K562 (cell line): ENCODE measurements at regions not wholly inside any gene's neighbourhood (a gene's known extent, or its start where the extent isn't known, plus 50 kb on each side); places are given as distances from the start of the nearest gene placed in this dataset.

Experiments
- ATAC-seq: fragments of 200-7000 bp; cut with Tn5 transposase; 3 replicates; pipeline ENCODE4 v1.9.1; 2020; ENCODE audit warnings: moderate library complexity
- BruUV-seq: library from RNA; stranded (reverse); fragments of 400-500 nt; replicated peaks from 2 replicates; lab custom pipeline; 2021; lab: Mats Ljungman, UMichigan
- CTCF ChIA-PET: fragments of 300-600 bp; formaldehyde crosslinking; extraction: SDS; loops from one replicate; lab custom pipeline; 2021; ENCODE audit warnings: low intra/inter-chr PET ratio; lab: Yijun Ruan, JAX
- POLR2A ChIA-PET: fragments of 300-600, 350-650 bp; sonication (Branson Sonifier 250); formaldehyde crosslinking; extraction: SDS; loops from one replicate; lab custom pipeline; 2021; ENCODE audit warnings: antibody characterized with exemption, inconsistent platforms; lab: Yijun Ruan, JAX
- DNase-seq, 4 experiments: peaks; one replicate each; pipeline versions ENCODE4 v3.0.0 to v3.0.0-alpha.2; 2011 to 2018; ENCODE audit warnings: low spot score in 3 of 4, mixed read lengths in 3 of 4; ENCODE audit errors: extremely low read depth in 1 of 4
- FAIRE-seq: peaks from 2 replicates; lab custom pipeline; 2011; peaks lifted over from hg19 to GRCh38; lab: Jason Lieb, UNC
- H2AFZ ChIP-seq: 2 replicates; pipeline ENCODE4 v1.6.0; 2011; ENCODE audit warnings: low read depth, low read length, control low read depth, inconsistent platforms
- H3K27ac ChIP-seq: fragments of 200-600 bp; 3 replicates; pipeline ENCODE4 v1.8.0; 2011; ENCODE audit warnings: low read depth, mild to moderate bottlenecking, control low read depth, inconsistent platforms, low read length, moderate library complexity, mixed read lengths; ENCODE audit errors: extremely low read depth
- H3K27me3 ChIP-seq, 2 experiments: fragments of 300-600 bp in 1 of 2; 2 replicates in 1 of 2; 3 replicates in 1 of 2; pipeline versions ENCODE4 v1.6.0 to v1.8.0; 2011; ENCODE audit warnings: inconsistent platforms in 2 of 2, low read length in 2 of 2, mild to moderate bottlenecking in 1 of 2, mixed read lengths in 1 of 2, moderate library complexity in 1 of 2; ENCODE audit not compliant: control insufficient read depth in 2 of 2, insufficient read depth in 2 of 2
- H3K36me3 ChIP-seq: fragments of 300-600 bp; 3 replicates; pipeline ENCODE4 v1.8.0; 2011; ENCODE audit warnings: mild to moderate bottlenecking, low read length, inconsistent platforms; ENCODE audit not compliant: control insufficient read depth, insufficient read depth
- H3K4me1 ChIP-seq, 2 experiments: fragments of 200-600 bp in 1 of 2; replicated peaks in 1 of 2; 2 replicates in 1 of 2; 3 replicates in 1 of 2; pipeline versions ENCODE4 v1.5.1 to v1.8.0; 2011; ENCODE audit warnings: inconsistent platforms in 2 of 2, low read length in 2 of 2, mild to moderate bottlenecking in 1 of 2, mixed read lengths in 1 of 2, moderate library complexity in 1 of 2; ENCODE audit not compliant: control insufficient read depth in 2 of 2, insufficient read depth in 2 of 2
- H3K4me2 ChIP-seq: 2 replicates; pipeline ENCODE4 v1.6.1; 2011; ENCODE audit warnings: low read length, control low read depth, inconsistent platforms, mixed read lengths; ENCODE audit not compliant: insufficient read depth
- H3K4me3 ChIP-seq: fragments of 200-600 bp; sonication (generic), shearing (Covaris generic); 2 replicates; pipeline ENCODE4 v1.5.1; 2016; ENCODE audit warnings: control low read depth, inconsistent platforms
- H3K79me2 ChIP-seq: fragments of 200-600 bp; 3 replicates; pipeline ENCODE4 v1.8.0; 2011; ENCODE audit warnings: low read length, inconsistent platforms; ENCODE audit not compliant: control insufficient read depth, insufficient read depth
- H3K9ac ChIP-seq, 2 experiments: 2 replicates each; pipeline versions ENCODE4 v1.6.0 to v1.6.1; 2011; ENCODE audit warnings: low read depth in 2 of 2, low read length in 2 of 2, control low read depth in 1 of 2, inconsistent platforms in 1 of 2, mild to moderate bottlenecking in 1 of 2, mixed read lengths in 1 of 2; ENCODE audit not compliant: insufficient read depth in 1 of 2
- H3K9me1 ChIP-seq: one replicate; pipeline ENCODE4 v1.6.0; 2011; ENCODE audit warnings: inconsistent platforms, mild to moderate bottlenecking, low read length, moderate library complexity; ENCODE audit not compliant: control insufficient read depth, insufficient read depth
- H3K9me3 ChIP-seq: replicated peaks from 2 replicates; pipeline ENCODE4 v1.5.1; 2011; ENCODE audit warnings: low read depth, low read length, inconsistent platforms; ENCODE audit not compliant: control insufficient read depth, insufficient read depth
- H4K20me1 ChIP-seq: replicated peaks from 2 replicates; pipeline ENCODE4 v1.6.1; 2011; ENCODE audit warnings: low read length, inconsistent platforms, mixed read lengths; ENCODE audit not compliant: control insufficient read depth, insufficient read depth
- GTF2A2 ChIP-seq: IDR thresholded peaks from 2 replicates; pipeline ENCODE4 v1.6.1; 2016; ENCODE audit warnings: mild to moderate bottlenecking, missing genetic modification characterization, missing compliant biosample characterization
- IRF9 ChIP-seq: fragments of 450-650 bp; IDR thresholded peaks from 2 replicates; pipeline ENCODE4 v1.6.1; 2016; ENCODE audit warnings: missing biosample characterization, missing genetic modification characterization
- NFIX ChIP-seq: fragments of 250-450 bp; sonication (Bioruptor Pico); IDR thresholded peaks from 2 replicates; pipeline ENCODE4 v1.4.0; 2020; ENCODE audit warnings: low read depth, mild to moderate bottlenecking, moderate library complexity
- PRDM10 ChIP-seq: fragments of 450-650 bp; IDR thresholded peaks from 2 replicates; pipeline ENCODE4 v1.6.1; 2018; ENCODE audit not compliant: partially characterized antibody
- ZNF408 ChIP-seq: fragments of 250-450 bp; sonication (Bioruptor Pico); IDR thresholded peaks from 2 replicates; pipeline ENCODE4 v1.4.0; 2020; ENCODE audit warnings: low read depth, mild to moderate bottlenecking, moderate library complexity
- WGBS: fragments of 100-300 bp; shearing (Covaris generic); methylation state at CpG from one replicate; pipeline ENCODE4 v1.1.6; 2016; ENCODE audit warnings: low coverage, mixed read lengths; ENCODE audit not compliant: insufficient coverage; ENCODE audit errors: missing lambda C conversion rate; 5-methylcytosine and 5-hydroxymethylcytosine counted together
- in situ Hi-C: fragments of 300-500 bp; cut with MboI; formaldehyde crosslinking; loops from 4 replicates; pipeline ENCODE4 v1.15.0; 2018; ENCODE audit warnings: inconsistent platforms, mixed read lengths
- intact Hi-C: fragments of 100-400 bp; cut with micrococcal nuclease; formaldehyde crosslinking; loops from 2 replicates; pipeline ENCODE4 v1.14.2; 2022
- TF ChIP-seq, protein P1 (sequence below): fragments of 250-450 bp; sonication (Bioruptor Pico); IDR thresholded peaks from 2 replicates; pipeline ENCODE4 v1.8.0; 2021; ENCODE audit warnings: mild to moderate bottlenecking, moderate library complexity

DNA sequence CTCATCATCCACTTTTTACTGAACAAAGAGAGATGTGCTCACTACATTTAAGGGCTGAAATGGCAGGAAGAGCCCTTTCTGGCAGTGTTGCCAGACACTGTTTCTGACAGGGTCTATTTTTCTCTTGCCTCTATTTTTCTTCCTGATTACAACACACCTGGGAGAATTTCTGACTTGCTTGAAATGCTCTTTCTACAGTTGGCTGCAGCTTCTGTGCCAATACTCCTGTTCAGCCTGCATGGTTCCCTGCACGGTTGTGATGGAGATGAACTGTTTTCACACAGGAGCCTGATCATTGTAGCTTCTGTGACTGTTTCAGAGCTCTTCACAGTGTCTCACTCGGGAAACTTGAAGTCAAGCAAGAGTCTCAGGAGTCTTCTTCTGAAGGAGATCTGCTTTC, 83.0 kb upstream of the DLG1 start:
- H3K79me2 ChIP-seq: no peaks in the 10 kb centered on the region
- H3K4me1 ChIP-seq: peaks cover 6 to 8% of the 10 kb centered on the region in 2 experiments; a peak in 3 of 5 replicates
- ATAC-seq: no peak
- H3K4me2 ChIP-seq: no peak overlapping the region
- intact Hi-C loops (no loop called here), in situ Hi-C loops (no loop called here)
- TF ChIP-seq ZNF408 (CRISPR knock-in tag) (no peak), PRDM10 (no peak), GTF2A2 (tag) (no peak), NFIX (CRISPR knock-in tag) (no peak), IRF9 (tag) (no peak)
- TF ChIP-seq, protein P1, sequence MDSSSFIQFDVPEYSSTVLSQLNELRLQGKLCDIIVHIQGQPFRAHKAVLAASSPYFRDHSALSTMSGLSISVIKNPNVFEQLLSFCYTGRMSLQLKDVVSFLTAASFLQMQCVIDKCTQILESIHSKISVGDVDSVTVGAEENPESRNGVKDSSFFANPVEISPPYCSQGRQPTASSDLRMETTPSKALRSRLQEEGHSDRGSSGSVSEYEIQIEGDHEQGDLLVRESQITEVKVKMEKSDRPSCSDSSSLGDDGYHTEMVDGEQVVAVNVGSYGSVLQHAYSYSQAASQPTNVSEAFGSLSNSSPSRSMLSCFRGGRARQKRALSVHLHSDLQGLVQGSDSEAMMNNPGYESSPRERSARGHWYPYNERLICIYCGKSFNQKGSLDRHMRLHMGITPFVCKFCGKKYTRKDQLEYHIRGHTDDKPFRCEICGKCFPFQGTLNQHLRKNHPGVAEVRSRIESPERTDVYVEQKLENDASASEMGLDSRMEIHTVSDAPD (CRISPR knock-in tag): no peak
- H3K27ac ChIP-seq: no peak overlapping the region
- no peak overlapping the region for H2AFZ ChIP-seq
- CTCF ChIA-PET: no interaction called here
- H3K36me3 ChIP-seq: no peaks in the 10 kb centered on the region
- POLR2A ChIA-PET: interaction anchor here (0.7 kb wide), 1 partner anchor 14 kb away, joined by 3 read pairs; no protein-coding TSS in a partner anchor
- no peak overlapping the region for H3K4me3 ChIP-seq
- no peak for DNase-seq
- H4K20me1 ChIP-seq: no peaks in the 10 kb centered on the region
- BruUV-seq: no TSS peak
- H3K9me3 ChIP-seq: no peaks in the 10 kb centered on the region
- WGBS: 4% methylated on average over 2 of the region's 2 CpGs
- H3K27me3 ChIP-seq: peaks cover 20 to 47% of the 10 kb centered on the region in 2 experiments; a peak in 4 of 5 replicates
- no peak overlapping the region for H3K9ac ChIP-seq
- no peak for FAIRE-seq
- H3K9me1 ChIP-seq: no peaks in the 10 kb centered on the region
